ENCODE measurements at regions not wholly inside any gene's neighbourhood (a gene's known extent, or its start where the extent isn't known, plus 50 kb on each side); places are given as distances from the start of the nearest gene placed in this dataset.

GRCh38 chr4:121252224-121252806 lies 88.2 kb upstream of the TNIP3 start:
- peak; percentile 12 to 46 for DNase-seq
- H3K27me3 ChIP-seq = no peaks in the 10 kb centered on the region
- peak; percentile 54 to 81 for ATAC-seq
- H3K4me3 ChIP-seq = no peak overlapping the region
- TF ChIP-seq CTCF (IDR thresholded peaks at IDR 0.05 in 4 of 5, conservative IDR thresholded peaks at IDR 0.05 in 1 of 5) (peak; percentile 48 to 79 (median 66)), POLR2A (IDR thresholded peaks at IDR 0.05) (no peak)
- H3K36me3 ChIP-seq = no peaks in the 10 kb centered on the region
- intact Hi-C loops (cut with DNase I; ENCODE audit: low total_unique reads) = loop anchor here (1.0 to 5.0 kb wide), 3 partner anchors 60 to 1181 kb away; no protein-coding TSS in a partner anchor
- H3K4me1 ChIP-seq = no peaks in the 10 kb centered on the region
- in situ Hi-C loops (cut with MboI; ENCODE audit: low sequenced_read_pairs in 4 of 4) = loop anchor here (5.0 to 25.0 kb wide), 4 partner anchors 58 to 1098 kb away; no protein-coding TSS in a partner anchor
- no peak overlapping the region for H3K27ac ChIP-seq
- H3K9me3 ChIP-seq = no peaks in the 10 kb centered on the region

DNA sequence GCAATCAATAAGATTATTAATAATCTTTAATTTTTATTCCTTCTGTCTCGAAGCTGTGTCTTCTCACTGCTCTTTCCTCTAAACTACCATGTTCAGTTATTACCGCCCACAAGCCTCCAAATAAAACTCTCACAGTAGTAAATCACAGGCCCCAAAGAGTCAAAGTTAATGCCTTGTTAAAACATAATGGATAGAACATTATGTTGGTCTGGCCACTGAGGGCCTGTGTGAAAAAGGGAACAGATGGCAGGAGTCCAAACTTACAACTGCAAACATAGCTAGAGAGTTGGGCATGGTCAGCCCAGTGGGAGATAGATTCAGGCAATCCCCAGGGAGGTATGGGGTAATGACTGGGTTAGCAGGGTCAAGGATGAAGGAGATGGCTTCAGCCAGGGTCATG lies 84.6 kb upstream of the TNIP3 start:
- intact Hi-C loops (cut with DNase I; ENCODE audit: low total_unique reads) = no loop called here
- ATAC-seq = no peak
- H3K4me1 ChIP-seq = no peaks in the 10 kb centered on the region

GRCh38 chr4:121246698-121247097 lies 82.6 kb upstream of the TNIP3 start:
- in situ Hi-C loops (cut with MboI; ENCODE audit: low sequenced_read_pairs in 4 of 4) = no loop called here
- Histone ChIP-seq H3K36me3 (no peaks in the 10 kb centered on the region), H3K27me3 (no peaks in the 10 kb centered on the region), H3K27ac (no peak overlapping the region), H3K4me1 (no peaks in the 10 kb centered on the region), H3K4me3 (no peak overlapping the region), H3K9me3 (no peaks in the 10 kb centered on the region)
- ATAC-seq (no peak), DNase-seq (no peak)
- TF ChIP-seq POLR2A (IDR thresholded peaks at IDR 0.05) (no peak), CTCF (IDR thresholded peaks at IDR 0.05 in 4 of 5, conservative IDR thresholded peaks at IDR 0.05 in 1 of 5) (no peak)
- intact Hi-C loops (cut with DNase I; ENCODE audit: low total_unique reads) = no loop called here

More for the DNA sequence above, 84.6 kb upstream of the TNIP3 start:
- Histone ChIP-seq H3K9me3 (no peaks in the 10 kb centered on the region), H3K4me3 (no peak overlapping the region), H3K27me3 (no peaks in the 10 kb centered on the region), H3K27ac (no peak overlapping the region), H3K36me3 (no peaks in the 10 kb centered on the region)
- no peak for DNase-seq
- in situ Hi-C loops (cut with MboI; ENCODE audit: low sequenced_read_pairs in 4 of 4) = no loop called here
- no peak for TF ChIP-seq CTCF (IDR thresholded peaks at IDR 0.05 in 4 of 5, conservative IDR thresholded peaks at IDR 0.05 in 1 of 5)
- no peak for TF ChIP-seq POLR2A (IDR thresholded peaks at IDR 0.05)

GRCh38 chr4:121243485-121243884 lies 79.4 kb upstream of the TNIP3 start:
- H3K4me3 ChIP-seq = no peak overlapping the region
- H3K9me3 ChIP-seq = no peaks in the 10 kb centered on the region
- ATAC-seq = no peak
- no peaks in the 10 kb centered on the region for H3K4me1 ChIP-seq
- no peak for DNase-seq
- H3K27ac ChIP-seq = no peak overlapping the region
- H3K27me3 ChIP-seq = no peaks in the 10 kb centered on the region
- intact Hi-C loops (cut with DNase I; ENCODE audit: low total_unique reads) (no loop called here), in situ Hi-C loops (cut with MboI; ENCODE audit: low sequenced_read_pairs in 4 of 4) (no loop called here)
- no peaks in the 10 kb centered on the region for H3K36me3 ChIP-seq
- TF ChIP-seq POLR2A (IDR thresholded peaks at IDR 0.05) (no peak), CTCF (IDR thresholded peaks at IDR 0.05 in 4 of 5, conservative IDR thresholded peaks at IDR 0.05 in 1 of 5) (no peak)

Data from gastrocnemius medialis (tissue), 4 donors.